Endothelial cell of umbilical vein (primary cell): ENCODE measurements at regions not wholly inside any gene's neighbourhood (a gene's known extent, or its start where the extent isn't known, plus 50 kb on each side); places are given as distances from the start of the nearest gene placed in this dataset.
"Not testable (repeated sequence)": the region's sequence is repeated elsewhere in the genome, so short reads cannot be mapped to it uniquely, and the experiment has no call there.

Experiments
- CTCF ChIP-seq, 2 donors: IDR thresholded peaks; 1 replicate in 1 of 2; 2 replicates in 1 of 2; pipeline ENCODE4 v1.5.1; 2011; ENCODE audit warnings: low read length in 2 of 2, mild to moderate bottlenecking in 2 of 2, moderate library complexity in 2 of 2, control low read depth in 1 of 2, inconsistent platforms in 1 of 2, low read depth in 1 of 2; ENCODE audit not compliant: insufficient read depth in 1 of 2; ENCODE audit errors: extremely low read depth in 1 of 2
- JUN ChIP-seq: IDR thresholded peaks from 2 replicates; pipeline ENCODE4 v1.6.1; 2011; ENCODE audit warnings: borderline replicate concordance, low read depth; ENCODE audit not compliant: insufficient read length, insufficient read depth
- POLR2A ChIP-seq: IDR thresholded peaks from 2 replicates; pipeline ENCODE4 v1.6.1; 2012; ENCODE audit warnings: low read depth, mild to moderate bottlenecking, control low read depth, low read length
- POLR2AphosphoS5 ChIP-seq: IDR thresholded peaks from 2 replicates; pipeline ENCODE4 v1.6.1; 2012; ENCODE audit warnings: low read depth, mild to moderate bottlenecking, control low read depth, low read length, moderate library complexity; ENCODE audit not compliant: insufficient read depth

DNA sequence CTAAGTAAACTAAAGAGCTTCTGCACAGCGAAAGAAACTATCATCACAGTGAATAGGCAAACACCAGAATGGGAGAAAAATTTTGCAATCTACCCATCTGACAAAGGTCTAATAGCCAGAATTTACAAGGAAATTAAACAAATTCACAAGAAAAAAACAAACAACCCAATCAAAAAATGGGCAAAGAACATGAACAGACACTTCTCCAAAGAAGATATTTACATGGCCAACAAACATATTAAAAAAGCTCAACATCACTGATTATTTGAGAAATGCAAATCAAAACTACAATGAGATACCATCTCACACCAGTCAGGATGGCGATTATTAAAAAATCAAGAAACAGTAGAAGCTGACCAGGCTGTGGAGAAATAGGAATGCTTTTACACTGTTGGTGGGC is 121.9 kb upstream of the KCNJ18 start:
- TF ChIP-seq POLR2A; CTCF (IDR thresholded peaks at IDR 0.05; ENCODE audit: extremely low read depth in 1 of 2, insufficient read depth in 1 of 2, low read depth in 1 of 2, low read length in 2 of 2); JUN; POLR2AphosphoS5: not testable (repeated sequence)
